ENCODE measurements at regions not wholly inside any gene's neighbourhood (a gene's known extent, or its start where the extent isn't known, plus 50 kb on each side); places are given as distances from the start of the nearest gene placed in this dataset.

GRCh38 chr1:219538886-219539285 lies 74.0 kb downstream of the ZC3H11B start:
- Histone ChIP-seq H3K79me2 (ENCODE audit: insufficient read depth, low read length) (no peaks in the 10 kb centered on the region), H3K4me3 (ENCODE audit: low read depth in 1 of 2, low read length in 2 of 2) (no peak overlapping the region), H3K27me3 (ENCODE audit: insufficient read depth, low read length, poor library complexity) (no peaks in the 10 kb centered on the region), H3K9ac (ENCODE audit: low read depth, low read length) (no peak overlapping the region), H3K27ac (ENCODE audit: low read length) (no peak overlapping the region), H3K4me1 (ENCODE audit: insufficient read depth, low read length) (no peaks in the 10 kb centered on the region), H3K36me3 (ENCODE audit: insufficient read depth, low read length) (no peaks in the 10 kb centered on the region), H3K4me2 (ENCODE audit: insufficient read depth, low read length) (no peak overlapping the region), H2AFZ (ENCODE audit: low read depth, low read length) (no peak overlapping the region), H4K20me1 (ENCODE audit: insufficient read depth, low read length) (no peaks in the 10 kb centered on the region), H3K9me3 (ENCODE audit: insufficient read depth, low read length, severe bottlenecking) (no peaks in the 10 kb centered on the region)
- DNase-seq, result no peak
- no peak for TF ChIP-seq EZH2 (IDR thresholded peaks at IDR 0.05; ENCODE audit: borderline replicate concordance, low read depth, low read length, severe bottlenecking)
- TF ChIP-seq CTCF (IDR thresholded peaks at IDR 0.05; ENCODE audit: borderline replicate concordance, extremely low read depth, low read length, poor library complexity, severe bottlenecking), result no peak
- ATAC-seq (ENCODE audit: insufficient read depth, low read depth), result no peak

- Histone ChIP-seq H3K36me3 (ENCODE audit: insufficient read depth, low read length) (no peaks in the 10 kb centered on the region), H4K20me1 (ENCODE audit: insufficient read depth, low read length) (no peaks in the 10 kb centered on the region), H3K79me2 (ENCODE audit: insufficient read depth, low read length) (no peaks in the 10 kb centered on the region), H3K4me3 (ENCODE audit: low read depth in 1 of 2, low read length in 2 of 2) (no peak overlapping the region), H3K9ac (ENCODE audit: low read depth, low read length) (no peak overlapping the region), H3K4me1 (ENCODE audit: insufficient read depth, low read length) (no peaks in the 10 kb centered on the region), H3K27me3 (ENCODE audit: insufficient read depth, low read length, poor library complexity) (no peaks in the 10 kb centered on the region), H2AFZ (ENCODE audit: low read depth, low read length) (no peak overlapping the region), H3K4me2 (ENCODE audit: insufficient read depth, low read length) (no peak overlapping the region), H3K9me3 (ENCODE audit: insufficient read depth, low read length, severe bottlenecking) (no peaks in the 10 kb centered on the region), H3K27ac (ENCODE audit: low read length) (no peak overlapping the region)
- ATAC-seq (ENCODE audit: insufficient read depth, low read depth), result no peak
- no peak for TF ChIP-seq CTCF (IDR thresholded peaks at IDR 0.05; ENCODE audit: borderline replicate concordance, extremely low read depth, low read length, poor library complexity, severe bottlenecking)
- no peak for TF ChIP-seq EZH2 (IDR thresholded peaks at IDR 0.05; ENCODE audit: borderline replicate concordance, low read depth, low read length, severe bottlenecking)
- no peak for DNase-seq
These were observed 75.7 kb downstream of the ZC3H11B start for GRCh38 chr1:219537223-219537631.

- H3K27me3 ChIP-seq (ENCODE audit: insufficient read depth, low read length, poor library complexity), result no peaks in the 10 kb centered on the region
- no peak overlapping the region for H3K4me3 ChIP-seq (ENCODE audit: low read depth in 1 of 2, low read length in 2 of 2)
- H3K9ac ChIP-seq (ENCODE audit: low read depth, low read length), result no peak overlapping the region
- H3K4me2 ChIP-seq (ENCODE audit: insufficient read depth, low read length), result no peak overlapping the region
- no peaks in the 10 kb centered on the region for H3K4me1 ChIP-seq (ENCODE audit: insufficient read depth, low read length)
- no peak overlapping the region for H3K27ac ChIP-seq (ENCODE audit: low read length)
- H2AFZ ChIP-seq (ENCODE audit: low read depth, low read length), result no peak overlapping the region
- no peaks in the 10 kb centered on the region for H3K36me3 ChIP-seq (ENCODE audit: insufficient read depth, low read length)
- no peak for ATAC-seq (ENCODE audit: insufficient read depth, low read depth)
- H3K9me3 ChIP-seq (ENCODE audit: insufficient read depth, low read length, severe bottlenecking), result no peaks in the 10 kb centered on the region
- no peak for DNase-seq
- TF ChIP-seq EZH2 (IDR thresholded peaks at IDR 0.05; ENCODE audit: borderline replicate concordance, low read depth, low read length, severe bottlenecking) (no peak), CTCF (IDR thresholded peaks at IDR 0.05; ENCODE audit: borderline replicate concordance, extremely low read depth, low read length, poor library complexity, severe bottlenecking) (no peak)
- H3K79me2 ChIP-seq (ENCODE audit: insufficient read depth, low read length), result no peaks in the 10 kb centered on the region
- H4K20me1 ChIP-seq (ENCODE audit: insufficient read depth, low read length), result no peaks in the 10 kb centered on the region
These were observed 76.9 kb downstream of the ZC3H11B start for GRCh38 chr1:219536038-219536437.

GRCh38 chr1:219534991-219535390 lies 77.9 kb downstream of the ZC3H11B start:
- no peak for TF ChIP-seq CTCF (IDR thresholded peaks at IDR 0.05; ENCODE audit: borderline replicate concordance, extremely low read depth, low read length, poor library complexity, severe bottlenecking)
- no peak for TF ChIP-seq EZH2 (IDR thresholded peaks at IDR 0.05; ENCODE audit: borderline replicate concordance, low read depth, low read length, severe bottlenecking)
- Histone ChIP-seq H2AFZ (ENCODE audit: low read depth, low read length) (no peak overlapping the region), H3K9ac (ENCODE audit: low read depth, low read length) (no peak overlapping the region), H3K27ac (ENCODE audit: low read length) (no peak overlapping the region), H3K9me3 (ENCODE audit: insufficient read depth, low read length, severe bottlenecking) (no peaks in the 10 kb centered on the region), H3K36me3 (ENCODE audit: insufficient read depth, low read length) (no peaks in the 10 kb centered on the region), H3K4me2 (ENCODE audit: insufficient read depth, low read length) (no peak overlapping the region), H4K20me1 (ENCODE audit: insufficient read depth, low read length) (no peaks in the 10 kb centered on the region), H3K4me3 (ENCODE audit: low read depth in 1 of 2, low read length in 2 of 2) (no peak overlapping the region), H3K79me2 (ENCODE audit: insufficient read depth, low read length) (no peaks in the 10 kb centered on the region), H3K4me1 (ENCODE audit: insufficient read depth, low read length) (no peaks in the 10 kb centered on the region), H3K27me3 (ENCODE audit: insufficient read depth, low read length, poor library complexity) (no peaks in the 10 kb centered on the region)
- no peak for ATAC-seq (ENCODE audit: insufficient read depth, low read depth)
- DNase-seq, result no peak

Data from DND-41 (cell line).